ENCODE measurements at regions not wholly inside any gene's neighbourhood (a gene's known extent, or its start where the extent isn't known, plus 50 kb on each side); places are given as distances from the start of the nearest gene placed in this dataset.

GRCh38 chr3:115571413-115571812 lies 51.9 kb upstream of the GAP43 start:
- no peak for DNase-seq (ENCODE audit: extremely low read depth, low read depth)
- TF ChIP-seq CTCF (IDR thresholded peaks at IDR 0.05; ENCODE audit: low read depth, low read length), result no peak

Data from AG09319 (cell line).